Stomach smooth muscle (tissue), 2 donors: ENCODE measurements at regions not wholly inside any gene's neighbourhood (a gene's known extent, or its start where the extent isn't known, plus 50 kb on each side); places are given as distances from the start of the nearest gene placed in this dataset.

Source experiments
- H3K27ac ChIP-seq: one replicate; pipeline ENCODE4 v1.7.0; 2013; ENCODE audit warnings: mild to moderate bottlenecking, low read length, inconsistent platforms
- H3K27me3 ChIP-seq, 2 donors: one replicate each; pipeline ENCODE4 v1.7.0; 2013; ENCODE audit warnings: low read length in 2 of 2; ENCODE audit not compliant: insufficient read depth in 2 of 2, control insufficient read depth in 1 of 2
- H3K36me3 ChIP-seq, 2 donors: one replicate each; pipeline ENCODE4 v1.7.0; 2013; ENCODE audit warnings: low read length in 2 of 2; ENCODE audit not compliant: control insufficient read depth in 2 of 2, insufficient read depth in 2 of 2
- H3K4me1 ChIP-seq: one replicate; pipeline ENCODE4 v1.7.0; 2013; ENCODE audit warnings: low read length; ENCODE audit not compliant: control insufficient read depth, insufficient read depth
- H3K4me3 ChIP-seq, 2 donors: one replicate each; pipeline ENCODE4 v1.7.0; 2013; ENCODE audit warnings: low read length in 2 of 2
- H3K9ac ChIP-seq, 2 donors: one replicate each; pipeline ENCODE4 v1.7.0; 2013; ENCODE audit warnings: low read length in 2 of 2, mild to moderate bottlenecking in 1 of 2
- H3K9me3 ChIP-seq, 2 donors: one replicate each; pipeline ENCODE4 v1.7.0; 2013; ENCODE audit warnings: low read length in 2 of 2; ENCODE audit not compliant: control insufficient read depth in 2 of 2
- donor health status: healthy.
- donor health status: Pancreatic carcinoma.

GRCh38 chr10:120998251-120998650 is 147.1 kb downstream of the WDR11 start:
- H3K27me3 ChIP-seq = no peaks in the 10 kb centered on the region
- H3K9ac ChIP-seq = no peak overlapping the region
- no peaks in the 10 kb centered on the region for H3K36me3 ChIP-seq
- no peak overlapping the region for H3K4me3 ChIP-seq
- H3K4me1 ChIP-seq = no peaks in the 10 kb centered on the region
- H3K27ac ChIP-seq = no peak overlapping the region
- H3K9me3 ChIP-seq = no peaks in the 10 kb centered on the region

GRCh38 chr10:120998782-120999285 is 147.7 kb downstream of the WDR11 start:
- Histone ChIP-seq H3K9me3 (no peaks in the 10 kb centered on the region), H3K4me3 (no peak overlapping the region), H3K36me3 (no peaks in the 10 kb centered on the region), H3K9ac (no peak overlapping the region), H3K27ac (no peak overlapping the region), H3K27me3 (no peaks in the 10 kb centered on the region), H3K4me1 (no peaks in the 10 kb centered on the region)

- no peak overlapping the region for H3K9ac ChIP-seq
- H3K9me3 ChIP-seq = no peaks in the 10 kb centered on the region
- H3K27ac ChIP-seq = no peak overlapping the region
- no peaks in the 10 kb centered on the region for H3K4me1 ChIP-seq
- H3K27me3 ChIP-seq = no peaks in the 10 kb centered on the region
- no peak overlapping the region for H3K4me3 ChIP-seq
- no peaks in the 10 kb centered on the region for H3K36me3 ChIP-seq
Measured at GRCh38 chr10:120999868-121000267, 148.7 kb downstream of the WDR11 start.

GRCh38 chr10:121002586-121003205 is 151.5 kb downstream of the WDR11 start:
- peaks cover 0 to 6% of the 10 kb centered on the region in 2 donors for H3K9me3 ChIP-seq
- H3K4me1 ChIP-seq = no peaks in the 10 kb centered on the region
- no peaks in the 10 kb centered on the region for H3K36me3 ChIP-seq
- no peak overlapping the region for H3K4me3 ChIP-seq
- no peak overlapping the region for H3K9ac ChIP-seq
- no peaks in the 10 kb centered on the region for H3K27me3 ChIP-seq
- no peak overlapping the region for H3K27ac ChIP-seq

GRCh38 chr10:121005948-121006587 is 154.9 kb downstream of the WDR11 start:
- Histone ChIP-seq H3K9me3 (peaks cover 0 to 6% of the 10 kb centered on the region in 2 donors), H3K9ac (no peak overlapping the region), H3K27ac (no peak overlapping the region), H3K27me3 (no peaks in the 10 kb centered on the region), H3K4me1 (no peaks in the 10 kb centered on the region), H3K4me3 (no peak overlapping the region), H3K36me3 (no peaks in the 10 kb centered on the region)

GRCh38 chr10:121007264-121007663 is 156.1 kb downstream of the WDR11 start:
- Histone ChIP-seq H3K27me3 (no peaks in the 10 kb centered on the region), H3K27ac (no peak overlapping the region), H3K4me3 (no peak overlapping the region), H3K9me3 (peaks cover 0 to 6% of the 10 kb centered on the region in 2 donors), H3K36me3 (no peaks in the 10 kb centered on the region), H3K4me1 (no peaks in the 10 kb centered on the region), H3K9ac (no peak overlapping the region)

GRCh38 chr10:121015916-121016315 is 164.8 kb downstream of the WDR11 start:
- no peak overlapping the region for H3K4me3 ChIP-seq
- H3K9me3 ChIP-seq = no peaks in the 10 kb centered on the region
- no peaks in the 10 kb centered on the region for H3K4me1 ChIP-seq
- H3K27ac ChIP-seq = no peak overlapping the region
- no peaks in the 10 kb centered on the region for H3K27me3 ChIP-seq
- H3K9ac ChIP-seq = no peak overlapping the region
- no peaks in the 10 kb centered on the region for H3K36me3 ChIP-seq

- no peaks in the 10 kb centered on the region for H3K36me3 ChIP-seq
- peaks cover 4% of the 10 kb centered on the region for H3K4me1 ChIP-seq
- H3K9me3 ChIP-seq = no peaks in the 10 kb centered on the region
- H3K9ac ChIP-seq = no peak overlapping the region
- H3K4me3 ChIP-seq = no peak overlapping the region
- no peaks in the 10 kb centered on the region for H3K27me3 ChIP-seq
- no peak overlapping the region for H3K27ac ChIP-seq
Measured at GRCh38 chr10:121024905-121025584, 173.9 kb downstream of the WDR11 start.

GRCh38 chr10:121025731-121026130 is 174.6 kb downstream of the WDR11 start:
- no peaks in the 10 kb centered on the region for H3K36me3 ChIP-seq
- no peak overlapping the region for H3K4me3 ChIP-seq
- H3K4me1 ChIP-seq = peaks cover 4% of the 10 kb centered on the region
- H3K27me3 ChIP-seq = no peaks in the 10 kb centered on the region
- no peak overlapping the region for H3K9ac ChIP-seq
- H3K9me3 ChIP-seq = no peaks in the 10 kb centered on the region
- no peak overlapping the region for H3K27ac ChIP-seq

GRCh38 chr10:121027371-121027770 is 176.2 kb downstream of the WDR11 start:
- H3K9me3 ChIP-seq = no peaks in the 10 kb centered on the region
- H3K9ac ChIP-seq = no peak overlapping the region
- H3K36me3 ChIP-seq = no peaks in the 10 kb centered on the region
- no peaks in the 10 kb centered on the region for H3K27me3 ChIP-seq
- H3K27ac ChIP-seq = no peak overlapping the region
- peaks cover 4% of the 10 kb centered on the region for H3K4me1 ChIP-seq
- no peak overlapping the region for H3K4me3 ChIP-seq

- no peaks in the 10 kb centered on the region for H3K9me3 ChIP-seq
- no peak overlapping the region for H3K9ac ChIP-seq
- H3K27me3 ChIP-seq = no peaks in the 10 kb centered on the region
- H3K4me1 ChIP-seq = peaks cover 4% of the 10 kb centered on the region
- H3K4me3 ChIP-seq = no peak overlapping the region
- no peaks in the 10 kb centered on the region for H3K36me3 ChIP-seq
- no peak overlapping the region for H3K27ac ChIP-seq
Measured at GRCh38 chr10:121032460-121032859, 181.3 kb downstream of the WDR11 start.
